ENCODE measurements at regions not wholly inside any gene's neighbourhood (a gene's known extent, or its start where the extent isn't known, plus 50 kb on each side); places are given as distances from the start of the nearest gene placed in this dataset.

DNA sequence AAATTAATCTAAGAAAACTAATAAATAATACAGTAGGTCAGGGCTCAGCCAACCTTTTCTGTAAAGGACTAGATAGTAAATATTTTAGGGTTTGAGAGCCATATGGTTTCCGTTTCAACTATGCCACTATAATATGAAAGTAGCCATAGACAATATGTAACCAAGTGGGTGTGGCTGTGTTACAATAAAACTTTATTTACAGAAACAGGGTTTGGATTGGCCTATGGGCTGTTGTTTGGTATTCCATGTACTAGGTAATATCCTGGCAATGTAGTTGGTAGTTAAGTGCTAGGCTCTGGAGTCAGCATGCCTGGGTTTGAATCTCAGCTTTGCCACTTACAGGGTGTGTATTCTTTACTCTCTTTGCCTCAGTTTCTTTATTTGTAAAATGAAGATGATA, 156.5 kb upstream of the RPH3A start:
- TF ChIP-seq, protein P1, sequence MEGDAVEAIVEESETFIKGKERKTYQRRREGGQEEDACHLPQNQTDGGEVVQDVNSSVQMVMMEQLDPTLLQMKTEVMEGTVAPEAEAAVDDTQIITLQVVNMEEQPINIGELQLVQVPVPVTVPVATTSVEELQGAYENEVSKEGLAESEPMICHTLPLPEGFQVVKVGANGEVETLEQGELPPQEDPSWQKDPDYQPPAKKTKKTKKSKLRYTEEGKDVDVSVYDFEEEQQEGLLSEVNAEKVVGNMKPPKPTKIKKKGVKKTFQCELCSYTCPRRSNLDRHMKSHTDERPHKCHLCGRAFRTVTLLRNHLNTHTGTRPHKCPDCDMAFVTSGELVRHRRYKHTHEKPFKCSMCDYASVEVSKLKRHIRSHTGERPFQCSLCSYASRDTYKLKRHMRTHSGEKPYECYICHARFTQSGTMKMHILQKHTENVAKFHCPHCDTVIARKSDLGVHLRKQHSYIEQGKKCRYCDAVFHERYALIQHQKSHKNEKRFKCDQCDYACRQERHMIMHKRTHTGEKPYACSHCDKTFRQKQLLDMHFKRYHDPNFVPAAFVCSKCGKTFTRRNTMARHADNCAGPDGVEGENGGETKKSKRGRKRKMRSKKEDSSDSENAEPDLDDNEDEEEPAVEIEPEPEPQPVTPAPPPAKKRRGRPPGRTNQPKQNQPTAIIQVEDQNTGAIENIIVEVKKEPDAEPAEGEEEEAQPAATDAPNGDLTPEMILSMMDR (conservative IDR thresholded peaks at IDR 0.05 in 1 of 2, IDR thresholded peaks at IDR 0.05 in 1 of 2; ENCODE audit: low read depth in 1 of 2, low read length in 2 of 2), result no peak
- no peak for TF ChIP-seq EZH2 (IDR thresholded peaks at IDR 0.05; ENCODE audit: low read length, missing control alignments)
